ENCODE measurements at regions not wholly inside any gene's neighbourhood (a gene's known extent, or its start where the extent isn't known, plus 50 kb on each side); places are given as distances from the start of the nearest gene placed in this dataset.
"Not testable (repeated sequence)": the region's sequence is repeated elsewhere in the genome, so short reads cannot be mapped to it uniquely, and the experiment has no call there.

GRCh38 chr9:136599811-136600660 is 54.2 kb upstream of the NOTCH1 start:
- H3K4me3 Mint-ChIP-seq (ENCODE audit: low read depth, unreplicated experiment) = no peak overlapping the region
- DNase-seq = no peak
- no peaks in the 10 kb centered on the region for H3K4me1 Mint-ChIP-seq (ENCODE audit: low read depth, unreplicated experiment)
- peaks cover 48% of the 10 kb centered on the region for H3K27me3 Mint-ChIP-seq (ENCODE audit: unreplicated experiment)
- no peak overlapping the region for H3K27ac Mint-ChIP-seq (ENCODE audit: unreplicated experiment)
- H3K9me3 Mint-ChIP-seq (ENCODE audit: low read depth, unreplicated experiment) = peaks cover 4% of the 10 kb centered on the region
- CTCF ChIA-PET = no interaction called here
- no peak for TF ChIP-seq CTCF (IDR thresholded peaks at IDR 0.05; ENCODE audit: unreplicated experiment)
- no TSS peak for BruUV-seq (replicated peaks)
- H3K36me3 Mint-ChIP-seq (ENCODE audit: insufficient read depth, unreplicated experiment) = peaks cover 4% of the 10 kb centered on the region
- intact Hi-C loops (cut with micrococcal nuclease; ENCODE audit: unreplicated experiment) = no loop called here

GRCh38 chr9:136599074-136599531 is 53.3 kb upstream of the NOTCH1 start:
- H3K9me3 Mint-ChIP-seq (ENCODE audit: low read depth, unreplicated experiment) = peaks cover 4% of the 10 kb centered on the region
- H3K27me3 Mint-ChIP-seq (ENCODE audit: unreplicated experiment) = peaks cover 55% of the 10 kb centered on the region
- no peak for TF ChIP-seq CTCF (IDR thresholded peaks at IDR 0.05; ENCODE audit: unreplicated experiment)
- peaks cover 4% of the 10 kb centered on the region for H3K36me3 Mint-ChIP-seq (ENCODE audit: insufficient read depth, unreplicated experiment)
- no peak for DNase-seq
- CTCF ChIA-PET = no interaction called here
- no peaks in the 10 kb centered on the region for H3K4me1 Mint-ChIP-seq (ENCODE audit: low read depth, unreplicated experiment)
- intact Hi-C loops (cut with micrococcal nuclease; ENCODE audit: unreplicated experiment) = no loop called here
- no TSS peak for BruUV-seq (replicated peaks)
- H3K4me3 Mint-ChIP-seq (ENCODE audit: low read depth, unreplicated experiment) = no peak overlapping the region
- no peak overlapping the region for H3K27ac Mint-ChIP-seq (ENCODE audit: unreplicated experiment)

GRCh38 chr9:136598390-136599073 is 52.7 kb upstream of the NOTCH1 start:
- H3K4me1 Mint-ChIP-seq (ENCODE audit: low read depth, unreplicated experiment); H3K4me3 Mint-ChIP-seq (ENCODE audit: low read depth, unreplicated experiment); H3K9me3 Mint-ChIP-seq (ENCODE audit: low read depth, unreplicated experiment); CTCF ChIA-PET; BruUV-seq (replicated peaks); H3K36me3 Mint-ChIP-seq (ENCODE audit: insufficient read depth, unreplicated experiment); intact Hi-C loops (cut with micrococcal nuclease; ENCODE audit: unreplicated experiment); H3K27ac Mint-ChIP-seq (ENCODE audit: unreplicated experiment); DNase-seq: not testable (repeated sequence)
- peaks cover 55% of the 10 kb centered on the region for H3K27me3 Mint-ChIP-seq (ENCODE audit: unreplicated experiment)

DNA sequence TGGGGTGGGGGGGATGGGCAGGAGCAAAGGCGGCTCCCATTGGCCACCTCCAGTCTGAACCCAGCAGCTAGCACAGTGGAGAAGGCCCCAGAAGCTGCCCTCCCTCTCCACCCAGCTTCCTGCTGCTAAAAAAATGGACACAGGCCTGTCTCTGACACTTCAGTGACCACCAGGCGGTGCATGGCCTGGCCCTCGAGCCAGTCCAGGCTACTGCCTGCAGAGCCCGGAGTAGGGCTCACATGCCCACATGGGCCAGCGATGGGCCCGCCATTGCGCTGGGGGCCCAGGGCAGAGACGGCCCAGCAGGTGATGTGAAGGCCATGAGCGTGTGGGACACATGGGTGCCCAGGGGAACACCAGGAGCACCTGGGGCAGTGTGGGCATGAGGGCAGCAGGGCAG is 52.1 kb upstream of the NOTCH1 start:
- no peak for TF ChIP-seq CTCF (IDR thresholded peaks at IDR 0.05; ENCODE audit: unreplicated experiment)
- Mint-ChIP-seq H3K27me3 (ENCODE audit: unreplicated experiment) (peaks cover 55% of the 10 kb centered on the region), H3K4me3 (ENCODE audit: low read depth, unreplicated experiment) (no peak overlapping the region), H3K4me1 (ENCODE audit: low read depth, unreplicated experiment) (no peaks in the 10 kb centered on the region), H3K27ac (ENCODE audit: unreplicated experiment) (no peak overlapping the region), H3K36me3 (ENCODE audit: insufficient read depth, unreplicated experiment) (peaks cover 4% of the 10 kb centered on the region), H3K9me3 (ENCODE audit: low read depth, unreplicated experiment) (peaks cover 4% of the 10 kb centered on the region)
- intact Hi-C loops (cut with micrococcal nuclease; ENCODE audit: unreplicated experiment) = no loop called here
- no peak for DNase-seq
- BruUV-seq (replicated peaks) = no TSS peak
- CTCF ChIA-PET = no interaction called here

Measured in Calu3 (cell line).